ENCODE measurements at regions not wholly inside any gene's neighbourhood (a gene's known extent, or its start where the extent isn't known, plus 50 kb on each side); places are given as distances from the start of the nearest gene placed in this dataset.

- ATAC-seq (ENCODE audit: low read depth), result no peak
- POLR2A ChIA-PET, result no interaction called here
- CTCF ChIA-PET, result no interaction called here
- intact Hi-C loops (cut with micrococcal nuclease), result no loop called here
- Mint-ChIP-seq H3K9me3 (peaks cover 10% of the 10 kb centered on the region), H3K27me3 (no peaks in the 10 kb centered on the region), H3K4me3 (no peak overlapping the region), H3K4me1 (no peaks in the 10 kb centered on the region), H3K27ac (no peak overlapping the region), H3K36me3 (ENCODE audit: low read depth) (no peaks in the 10 kb centered on the region)
- TF ChIP-seq CTCF (IDR thresholded peaks at IDR 0.05), result no peak
- no peak for DNase-seq
Measured at GRCh38 chr15:35195031-35195430, 109.9 kb upstream of the NANOGP8 start.

- intact Hi-C loops (cut with micrococcal nuclease), result no loop called here
- ChIA-PET POLR2A (no interaction called here), CTCF (no interaction called here)
- TF ChIP-seq CTCF (IDR thresholded peaks at IDR 0.05), result no peak
- ATAC-seq (ENCODE audit: low read depth), result no peak
- no peak overlapping the region for H3K27ac Mint-ChIP-seq
- H3K36me3 Mint-ChIP-seq (ENCODE audit: low read depth), result no peaks in the 10 kb centered on the region
- peaks cover 10% of the 10 kb centered on the region for H3K9me3 Mint-ChIP-seq
- no peaks in the 10 kb centered on the region for H3K4me1 Mint-ChIP-seq
- DNase-seq, result no peak
- no peak overlapping the region for H3K4me3 Mint-ChIP-seq
- no peaks in the 10 kb centered on the region for H3K27me3 Mint-ChIP-seq
Measured at GRCh38 chr15:35194296-35194695, 109.2 kb upstream of the NANOGP8 start.

- intact Hi-C loops (cut with micrococcal nuclease), result no loop called here
- TF ChIP-seq CTCF (IDR thresholded peaks at IDR 0.05), result no peak
- no peak for ATAC-seq (ENCODE audit: low read depth)
- CTCF ChIA-PET, result no interaction called here
- no peak for DNase-seq
- H3K4me1 Mint-ChIP-seq, result no peaks in the 10 kb centered on the region
- peaks cover 10% of the 10 kb centered on the region for H3K9me3 Mint-ChIP-seq
- H3K4me3 Mint-ChIP-seq, result no peak overlapping the region
- no peak overlapping the region for H3K27ac Mint-ChIP-seq
- POLR2A ChIA-PET, result no interaction called here
- no peaks in the 10 kb centered on the region for H3K36me3 Mint-ChIP-seq (ENCODE audit: low read depth)
- no peaks in the 10 kb centered on the region for H3K27me3 Mint-ChIP-seq
Measured at GRCh38 chr15:35191783-35192182, 106.7 kb upstream of the NANOGP8 start.

GRCh38 chr15:35186346-35186745, 101.3 kb upstream of the NANOGP8 start:
- ATAC-seq (ENCODE audit: low read depth), result no peak
- H3K4me1 Mint-ChIP-seq, result no peaks in the 10 kb centered on the region
- no peak for TF ChIP-seq CTCF (IDR thresholded peaks at IDR 0.05)
- no peaks in the 10 kb centered on the region for H3K36me3 Mint-ChIP-seq (ENCODE audit: low read depth)
- intact Hi-C loops (cut with micrococcal nuclease), result no loop called here
- H3K9me3 Mint-ChIP-seq, result peaks cover 3% of the 10 kb centered on the region
- POLR2A ChIA-PET, result no interaction called here
- H3K27me3 Mint-ChIP-seq, result no peaks in the 10 kb centered on the region
- CTCF ChIA-PET, result no interaction called here
- no peak for DNase-seq
- H3K4me3 Mint-ChIP-seq, result no peak overlapping the region
- H3K27ac Mint-ChIP-seq, result no peak overlapping the region

GRCh38 chr15:35184646-35185045, 99.6 kb upstream of the NANOGP8 start:
- Mint-ChIP-seq H3K27ac (no peak overlapping the region), H3K4me1 (no peaks in the 10 kb centered on the region), H3K27me3 (no peaks in the 10 kb centered on the region), H3K9me3 (no peaks in the 10 kb centered on the region), H3K36me3 (ENCODE audit: low read depth) (no peaks in the 10 kb centered on the region), H3K4me3 (no peak overlapping the region)
- intact Hi-C loops (cut with micrococcal nuclease), result no loop called here
- no peak for DNase-seq
- ChIA-PET CTCF (no interaction called here), POLR2A (no interaction called here)
- TF ChIP-seq CTCF (IDR thresholded peaks at IDR 0.05), result no peak
- ATAC-seq (ENCODE audit: low read depth), result no peak

All from activated B cell treated with CpG ODN at 0.5 μM for 24 hours (primary cell).